ENCODE measurements at regions not wholly inside any gene's neighbourhood (a gene's known extent, or its start where the extent isn't known, plus 50 kb on each side); places are given as distances from the start of the nearest gene placed in this dataset.

DNA sequence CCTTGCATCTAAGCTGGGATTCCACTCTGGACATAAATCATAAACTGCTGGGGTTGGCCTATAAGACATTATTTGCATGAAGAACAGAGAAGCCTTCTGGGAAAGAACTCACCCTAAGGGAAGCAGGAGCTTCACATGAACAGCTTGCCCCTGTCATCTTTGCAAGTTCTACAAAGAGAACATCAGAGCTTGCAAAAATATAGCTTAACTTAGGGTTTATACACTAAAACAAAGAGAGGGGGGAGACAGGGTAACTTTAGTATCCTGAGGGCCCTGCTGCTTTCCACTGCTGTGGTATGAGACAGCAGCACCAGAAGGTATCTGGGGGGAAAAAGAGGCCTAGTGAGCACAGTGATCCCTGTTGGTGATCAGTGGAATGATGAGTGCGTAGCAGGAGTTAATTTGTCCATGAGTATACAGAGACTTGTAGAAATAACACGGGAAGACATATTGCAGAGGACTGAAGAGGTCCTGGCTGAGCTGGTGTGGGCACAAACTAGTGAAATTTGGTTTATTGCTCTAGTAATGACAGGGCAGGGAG, 116.1 kb upstream of the TSC22D1 start:
- DNase-seq (no peak), ATAC-seq (ENCODE audit: poor library complexity) (no peak)
- no peak overlapping the region for H3K27ac ChIP-seq (ENCODE audit: low read depth in 1 of 2, low read length in 2 of 2)
- H3K4me1 Mint-ChIP-seq (ENCODE audit: low read depth), result no peaks in the 10 kb centered on the region
- H3K4me3 Mint-ChIP-seq, result no peak overlapping the region
- no peak overlapping the region for H3K4me3 ChIP-seq (ENCODE audit: low read length)
- no peaks in the 10 kb centered on the region for H3K27me3 ChIP-seq (ENCODE audit: control insufficient read depth in 1 of 2, insufficient read depth in 2 of 2, low read length in 2 of 2)
- H3K4me1 ChIP-seq (ENCODE audit: insufficient read depth, low read length), result no peaks in the 10 kb centered on the region
- H3K27me3 Mint-ChIP-seq, result peaks cover 7% of the 10 kb centered on the region
- no peaks in the 10 kb centered on the region for H3K9me3 ChIP-seq (ENCODE audit: control insufficient read depth in 1 of 2, insufficient read depth in 1 of 2, low read length in 2 of 2)
- H3K27ac Mint-ChIP-seq, result no peak overlapping the region
- intact Hi-C loops (cut with DNase I, micrococcal nuclease), result no loop called here
- ChIA-PET POLR2A (no interaction called here), CTCF (no interaction called here)
- TF ChIP-seq, protein P1, sequence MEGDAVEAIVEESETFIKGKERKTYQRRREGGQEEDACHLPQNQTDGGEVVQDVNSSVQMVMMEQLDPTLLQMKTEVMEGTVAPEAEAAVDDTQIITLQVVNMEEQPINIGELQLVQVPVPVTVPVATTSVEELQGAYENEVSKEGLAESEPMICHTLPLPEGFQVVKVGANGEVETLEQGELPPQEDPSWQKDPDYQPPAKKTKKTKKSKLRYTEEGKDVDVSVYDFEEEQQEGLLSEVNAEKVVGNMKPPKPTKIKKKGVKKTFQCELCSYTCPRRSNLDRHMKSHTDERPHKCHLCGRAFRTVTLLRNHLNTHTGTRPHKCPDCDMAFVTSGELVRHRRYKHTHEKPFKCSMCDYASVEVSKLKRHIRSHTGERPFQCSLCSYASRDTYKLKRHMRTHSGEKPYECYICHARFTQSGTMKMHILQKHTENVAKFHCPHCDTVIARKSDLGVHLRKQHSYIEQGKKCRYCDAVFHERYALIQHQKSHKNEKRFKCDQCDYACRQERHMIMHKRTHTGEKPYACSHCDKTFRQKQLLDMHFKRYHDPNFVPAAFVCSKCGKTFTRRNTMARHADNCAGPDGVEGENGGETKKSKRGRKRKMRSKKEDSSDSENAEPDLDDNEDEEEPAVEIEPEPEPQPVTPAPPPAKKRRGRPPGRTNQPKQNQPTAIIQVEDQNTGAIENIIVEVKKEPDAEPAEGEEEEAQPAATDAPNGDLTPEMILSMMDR (IDR thresholded peaks at IDR 0.05), result no peak
- no peaks in the 10 kb centered on the region for H3K36me3 ChIP-seq (ENCODE audit: insufficient read depth, low read length)
- H3K9me3 Mint-ChIP-seq, result no peaks in the 10 kb centered on the region
- no peaks in the 10 kb centered on the region for H3K36me3 Mint-ChIP-seq (ENCODE audit: low read depth)

DNA sequence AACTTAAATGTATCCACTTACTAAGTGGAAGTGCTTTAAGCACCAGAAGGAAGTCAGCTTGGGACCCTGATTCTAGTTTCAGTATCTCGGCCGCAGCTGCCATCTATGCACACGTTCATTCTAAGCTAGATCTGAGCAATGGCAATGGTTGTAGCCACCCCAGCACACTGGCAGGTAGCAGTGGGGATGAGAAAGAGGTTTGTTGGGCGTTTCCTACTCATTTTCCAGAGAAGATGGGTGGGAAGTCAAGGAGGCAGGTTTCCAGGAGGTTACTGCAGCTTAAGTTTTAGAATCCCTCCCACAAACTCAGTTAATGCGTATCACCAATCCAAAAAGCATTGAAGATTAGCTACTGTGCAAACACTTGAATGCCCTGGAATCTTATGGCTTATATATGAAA, 114.2 kb upstream of the TSC22D1 start:
- H3K36me3 ChIP-seq (ENCODE audit: insufficient read depth, low read length), result no peaks in the 10 kb centered on the region
- Mint-ChIP-seq H3K27ac (no peak overlapping the region), H3K4me3 (no peak overlapping the region), H3K9me3 (peaks cover 7% of the 10 kb centered on the region), H3K36me3 (ENCODE audit: low read depth) (no peaks in the 10 kb centered on the region), H3K27me3 (peaks cover 7% of the 10 kb centered on the region), H3K4me1 (ENCODE audit: low read depth) (no peaks in the 10 kb centered on the region)
- H3K27me3 ChIP-seq (ENCODE audit: control insufficient read depth in 1 of 2, insufficient read depth in 2 of 2, low read length in 2 of 2), result no peaks in the 10 kb centered on the region
- H3K9me3 ChIP-seq (ENCODE audit: control insufficient read depth in 1 of 2, insufficient read depth in 1 of 2, low read length in 2 of 2), result no peaks in the 10 kb centered on the region
- intact Hi-C loops (cut with DNase I, micrococcal nuclease), result no loop called here
- no peak for ATAC-seq (ENCODE audit: poor library complexity)
- ChIA-PET POLR2A (no interaction called here), CTCF (no interaction called here)
- H3K27ac ChIP-seq (ENCODE audit: low read depth in 1 of 2, low read length in 2 of 2), result no peak overlapping the region
- no peak overlapping the region for H3K4me3 ChIP-seq (ENCODE audit: low read length)
- TF ChIP-seq, protein P1 (IDR thresholded peaks at IDR 0.05), result no peak
- no peaks in the 10 kb centered on the region for H3K4me1 ChIP-seq (ENCODE audit: insufficient read depth, low read length)
- no peak for DNase-seq

DNA sequence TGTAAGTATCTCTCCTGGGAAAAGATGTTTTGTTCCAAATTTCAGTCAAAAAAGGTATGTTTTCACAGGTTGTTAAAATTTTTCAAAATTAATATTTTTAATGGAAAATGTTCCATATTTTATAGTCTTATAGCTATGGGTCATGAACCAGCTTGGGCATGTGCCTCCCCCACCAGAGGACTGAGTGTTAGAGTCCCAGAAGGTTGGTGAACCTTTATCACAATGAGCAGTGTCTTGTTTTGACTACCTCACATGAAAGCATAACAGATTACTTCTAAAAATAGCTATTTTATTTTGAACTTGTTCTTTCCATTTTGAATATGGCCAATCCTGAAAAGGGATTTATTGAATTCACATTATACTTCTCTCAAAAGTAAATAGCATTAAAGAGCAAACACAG, 112.5 kb upstream of the TSC22D1 start:
- Histone ChIP-seq H3K4me1 (ENCODE audit: insufficient read depth, low read length) (no peaks in the 10 kb centered on the region), H3K36me3 (ENCODE audit: insufficient read depth, low read length) (no peaks in the 10 kb centered on the region), H3K27ac (ENCODE audit: low read depth in 1 of 2, low read length in 2 of 2) (no peak overlapping the region), H3K27me3 (ENCODE audit: control insufficient read depth in 1 of 2, insufficient read depth in 2 of 2, low read length in 2 of 2) (no peaks in the 10 kb centered on the region), H3K4me3 (ENCODE audit: low read length) (no peak overlapping the region), H3K9me3 (ENCODE audit: control insufficient read depth in 1 of 2, insufficient read depth in 1 of 2, low read length in 2 of 2) (no peaks in the 10 kb centered on the region)
- Mint-ChIP-seq H3K27me3 (peaks cover 7% of the 10 kb centered on the region), H3K36me3 (ENCODE audit: low read depth) (no peaks in the 10 kb centered on the region), H3K9me3 (peaks cover 11% of the 10 kb centered on the region), H3K27ac (no peak overlapping the region), H3K4me1 (ENCODE audit: low read depth) (no peaks in the 10 kb centered on the region), H3K4me3 (no peak overlapping the region)
- ChIA-PET CTCF (interaction anchor here (1.0 kb wide), 1 partner anchor 9 kb away, joined by 3 read pairs; no protein-coding TSS in a partner anchor), POLR2A (no interaction called here)
- ATAC-seq (ENCODE audit: poor library complexity), result no peak
- no peak for DNase-seq
- TF ChIP-seq, protein P1 (IDR thresholded peaks at IDR 0.05), result no peak
- intact Hi-C loops (cut with DNase I, micrococcal nuclease), result no loop called here

Data from CD4-positive, alpha-beta T cell (primary cell).